GM23248 (cell line): ENCODE measurements at regions not wholly inside any gene's neighbourhood (a gene's known extent, or its start where the extent isn't known, plus 50 kb on each side); places are given as distances from the start of the nearest gene placed in this dataset.
A peak's percentile ranks its signal among the peaks of the same experiment; 100 is the strongest.
"Not testable (repeated sequence)": the region's sequence is repeated elsewhere in the genome, so short reads cannot be mapped to it uniquely, and the experiment has no call there.

ENCODE experiments used
- DNase-seq: peaks from one replicate; pipeline ENCODE4 v3.0.0-alpha.2; 2015
- H2AFZ ChIP-seq: fragments of 200-600 bp; sonication (generic); 2 replicates; pipeline ENCODE4 v1.6.1; 2016; ENCODE audit warnings: antibody characterized with exemption
- H3F3A ChIP-seq: fragments of 200-600 bp; sonication (generic); 2 replicates; pipeline ENCODE4 v1.6.1; 2016; ENCODE audit warnings: mild to moderate bottlenecking, antibody characterized with exemption, mixed run types; ENCODE audit not compliant: insufficient read depth
- H3K27ac ChIP-seq: fragments of 200-600 bp; sonication (generic); 2 replicates; pipeline ENCODE4 v1.5.1; 2016; ENCODE audit warnings: mild to moderate bottlenecking
- H3K27me3 ChIP-seq: fragments of 200-600 bp; sonication (generic); replicated peaks from 2 replicates; pipeline ENCODE4 v1.6.1; 2016; ENCODE audit warnings: mild to moderate bottlenecking; ENCODE audit not compliant: insufficient read depth
- H3K36me3 ChIP-seq: fragments of 200-600 bp; sonication (generic); 2 replicates; pipeline ENCODE4 v1.6.1; 2016; ENCODE audit warnings: low read depth, mild to moderate bottlenecking
- H3K4me1 ChIP-seq: fragments of 200-600 bp; sonication (generic); 2 replicates; pipeline ENCODE4 v1.6.1; 2016; ENCODE audit warnings: mild to moderate bottlenecking; ENCODE audit not compliant: insufficient read depth
- H3K4me2 ChIP-seq: fragments of 200-600 bp; sonication (generic); one replicate; pipeline ENCODE4 v1.6.1; 2016; ENCODE audit warnings: mild to moderate bottlenecking; ENCODE audit not compliant: unreplicated experiment
- H3K4me3 ChIP-seq: fragments of 200-600 bp; sonication (generic); 2 replicates; pipeline ENCODE4 v1.5.1; 2016; ENCODE audit warnings: mild to moderate bottlenecking
- H3K79me2 ChIP-seq: fragments of 200-600 bp; sonication (generic); 2 replicates; pipeline ENCODE4 v1.6.1; 2016; ENCODE audit warnings: mild to moderate bottlenecking; ENCODE audit not compliant: insufficient read depth
- H3K9ac ChIP-seq: fragments of 200-600 bp; sonication (generic); 2 replicates; pipeline ENCODE4 v1.6.1; 2016; ENCODE audit warnings: mild to moderate bottlenecking
- H3K9me2 ChIP-seq: fragments of 200-600 bp; sonication (generic); 2 replicates; pipeline ENCODE4 v1.6.1; 2016; ENCODE audit warnings: mixed run types, mild to moderate bottlenecking, moderate library complexity; ENCODE audit not compliant: insufficient read depth
- H3K9me3 ChIP-seq: fragments of 200-600 bp; sonication (generic); one replicate; pipeline ENCODE4 v1.6.1; 2017; ENCODE audit warnings: low read depth
- H4K20me1 ChIP-seq: fragments of 200-600 bp; sonication (generic); 2 replicates; pipeline ENCODE4 v1.6.0; 2016; ENCODE audit not compliant: insufficient read depth
- EZH2 ChIP-seq: fragments of 200-600 bp; sonication (generic); IDR thresholded peaks from 2 replicates; pipeline ENCODE4 v1.6.1; 2018; ENCODE audit warnings: antibody characterized with exemption, mild to moderate bottlenecking; ENCODE audit not compliant: insufficient read depth, poor library complexity, severe bottlenecking
- EZH2phosphoT487 ChIP-seq: fragments of 200-600 bp; sonication (generic); IDR thresholded peaks from 2 replicates; pipeline ENCODE4 v1.6.1; 2018; ENCODE audit warnings: antibody characterized with exemption, moderate library complexity, mild to moderate bottlenecking, low read depth; ENCODE audit not compliant: insufficient read depth
- WGBS, 2 experiments: methylation state at CpG; one replicate each; pipeline ENCODE4 v1.1.6; 2015 to 2017; ENCODE audit warnings: low lambda C conversion rate in 2 of 2, low coverage in 1 of 2; ENCODE audit errors: missing lambda C conversion rate in 2 of 2; 5-methylcytosine and 5-hydroxymethylcytosine counted together
- in situ Hi-C: fragments of 300-500 bp; cut with MboI; formaldehyde crosslinking; loops from 2 replicates; pipeline ENCODE4 v1.15.0; 2020

GRCh38 chr12:95358111-95359083 lies 115.6 kb upstream of the METAP2 start:
- no peaks in the 10 kb centered on the region for H3K79me2 ChIP-seq
- H3K36me3 ChIP-seq, result no peaks in the 10 kb centered on the region
- H3K9me3 ChIP-seq, result no peaks in the 10 kb centered on the region
- no peaks in the 10 kb centered on the region for H3F3A ChIP-seq
- no peak overlapping the region for H2AFZ ChIP-seq
- H3K9ac ChIP-seq, result no peak overlapping the region
- no peaks in the 10 kb centered on the region for H3K27me3 ChIP-seq
- no peaks in the 10 kb centered on the region for H4K20me1 ChIP-seq
- no peak overlapping the region for H3K27ac ChIP-seq
- in situ Hi-C loops, result no loop called here
- no peak for DNase-seq
- H3K4me3 ChIP-seq, result no peak overlapping the region
- H3K9me2 ChIP-seq, result no peaks in the 10 kb centered on the region
- no peak for TF ChIP-seq EZH2phosphoT487
- no peak for TF ChIP-seq EZH2
- H3K4me1 ChIP-seq, result no peaks in the 10 kb centered on the region
- H3K4me2 ChIP-seq, result no peak overlapping the region
- 89 to 91% methylated on average over 11 of the region's 11 CpGs for WGBS, 2 experiments

GRCh38 chr12:95365912-95366311 lies 108.0 kb upstream of the METAP2 start:
- TF ChIP-seq EZH2, result no peak
- TF ChIP-seq EZH2phosphoT487, result no peak
- WGBS, 2 experiments, result 36 to 43% methylated on average over 2 of the region's 2 CpGs
- Histone ChIP-seq H3K27me3 (no peaks in the 10 kb centered on the region), H4K20me1 (no peaks in the 10 kb centered on the region), H3K27ac (no peak overlapping the region), H3K4me3 (no peak overlapping the region), H3F3A (no peaks in the 10 kb centered on the region), H3K9me3 (no peaks in the 10 kb centered on the region), H3K9me2 (no peaks in the 10 kb centered on the region), H3K36me3 (no peaks in the 10 kb centered on the region), H3K4me1 (no peaks in the 10 kb centered on the region), H3K9ac (no peak overlapping the region), H3K4me2 (no peak overlapping the region), H2AFZ (no peak overlapping the region), H3K79me2 (no peaks in the 10 kb centered on the region)
- in situ Hi-C loops, result no loop called here
- DNase-seq, result no peak

GRCh38 chr12:95368931-95369330 lies 105.0 kb upstream of the METAP2 start:
- H2AFZ ChIP-seq, result no peak overlapping the region
- 16 to 22% methylated on average over 2 of the region's 2 CpGs for WGBS, 2 experiments
- no peak overlapping the region for H3K4me2 ChIP-seq
- no peak overlapping the region for H3K27ac ChIP-seq
- H4K20me1 ChIP-seq, result no peaks in the 10 kb centered on the region
- no peak overlapping the region for H3K9ac ChIP-seq
- H3K4me3 ChIP-seq, result no peak overlapping the region
- H3K4me1 ChIP-seq, result 0 out of 2 replicates have a peak, but pooled peaks cover 4% of the 10 kb centered on the region
- no peaks in the 10 kb centered on the region for H3K79me2 ChIP-seq
- no peaks in the 10 kb centered on the region for H3K9me3 ChIP-seq
- no peak for DNase-seq
- in situ Hi-C loops, result no loop called here
- TF ChIP-seq EZH2 (no peak), EZH2phosphoT487 (no peak)
- no peaks in the 10 kb centered on the region for H3K9me2 ChIP-seq
- no peaks in the 10 kb centered on the region for H3F3A ChIP-seq
- no peaks in the 10 kb centered on the region for H3K36me3 ChIP-seq
- H3K27me3 ChIP-seq, result no peaks in the 10 kb centered on the region

- Histone ChIP-seq H3K4me3 (no peak overlapping the region), H4K20me1 (no peaks in the 10 kb centered on the region), H3K9ac (no peak overlapping the region), H3K36me3 (no peaks in the 10 kb centered on the region), H3K9me3 (no peaks in the 10 kb centered on the region), H3K4me2 (no peak overlapping the region), H3K79me2 (no peaks in the 10 kb centered on the region), H2AFZ (no peak overlapping the region), H3K27ac (no peak overlapping the region), H3F3A (no peaks in the 10 kb centered on the region), H3K27me3 (no peaks in the 10 kb centered on the region), H3K4me1 (0 out of 2 replicates have a peak, but pooled peaks cover 4% of the 10 kb centered on the region), H3K9me2 (no peaks in the 10 kb centered on the region)
- 92 to 94% methylated on average over 5 of the region's 5 CpGs for WGBS, 2 experiments
- peak; percentile 15 for DNase-seq
- TF ChIP-seq EZH2, result no peak
- TF ChIP-seq EZH2phosphoT487, result no peak
- in situ Hi-C loops, result no loop called here
These were observed 102.4 kb upstream of the METAP2 start for GRCh38 chr12:95371571-95371970.

GRCh38 chr12:95379481-95379880 lies 94.5 kb upstream of the METAP2 start:
- WGBS, 2 experiments, result 76 to 89% methylated on average over 3 to 7 of the region's 23 CpGs
- H3K9ac ChIP-seq, H3K9me2 ChIP-seq, H3K36me3 ChIP-seq, H3K27ac ChIP-seq, H3K4me3 ChIP-seq, in situ Hi-C loops, H3K4me2 ChIP-seq, DNase-seq, H4K20me1 ChIP-seq, H3K9me3 ChIP-seq, H3F3A ChIP-seq, H3K79me2 ChIP-seq, H2AFZ ChIP-seq, H3K27me3 ChIP-seq: not testable (repeated sequence)
- peaks cover 16% of the 10 kb centered on the region for H3K4me1 ChIP-seq

- H3K4me1 ChIP-seq, result peaks cover 16% of the 10 kb centered on the region
- H3K27me3 ChIP-seq, H3K4me2 ChIP-seq, H3K27ac ChIP-seq, H3K79me2 ChIP-seq, H4K20me1 ChIP-seq, H3K4me3 ChIP-seq, H3F3A ChIP-seq, H3K9me2 ChIP-seq, H3K36me3 ChIP-seq, H3K9me3 ChIP-seq, H3K9ac ChIP-seq, DNase-seq, H2AFZ ChIP-seq, in situ Hi-C loops: not testable (repeated sequence)
- WGBS, 2 experiments, result 91 to 92% methylated on average over 13 to 14 of the region's 14 CpGs
These were observed 93.6 kb upstream of the METAP2 start for GRCh38 chr12:95380334-95380733.
